ENCODE measurements at regions not wholly inside any gene's neighbourhood (a gene's known extent, or its start where the extent isn't known, plus 50 kb on each side); places are given as distances from the start of the nearest gene placed in this dataset.

DNA sequence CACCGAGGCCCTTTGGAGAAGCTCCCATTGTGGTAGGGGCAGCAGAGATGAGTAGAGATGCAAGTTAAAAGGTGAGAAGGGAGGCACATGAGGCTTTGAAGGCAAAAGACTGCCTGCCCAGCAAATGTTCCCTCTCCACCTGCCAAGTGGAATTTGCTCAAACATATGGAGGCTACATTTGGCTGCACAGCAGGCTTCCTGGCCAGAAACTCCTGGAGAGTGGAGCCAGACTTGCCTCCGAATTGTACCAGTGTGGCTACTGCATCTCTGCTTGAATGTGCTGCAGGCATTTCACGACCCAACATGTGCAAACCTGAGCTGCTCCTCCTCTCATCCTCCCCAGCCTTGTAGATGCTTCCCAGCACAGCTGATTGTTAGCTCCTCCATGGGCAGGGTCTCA, 229.2 kb downstream of the ZNF621 start:
- TF ChIP-seq CTCF (IDR thresholded peaks at IDR 0.05), result no peak
- no peak for TF ChIP-seq EZH2 (IDR thresholded peaks at IDR 0.05)
- TF ChIP-seq EZH2phosphoT487 (IDR thresholded peaks at IDR 0.05), result no peak

Data from neural progenitor cell (in vitro differentiated cells).